Adrenal gland (tissue), 9 donors: ENCODE measurements at regions not wholly inside any gene's neighbourhood (a gene's known extent, or its start where the extent isn't known, plus 50 kb on each side); places are given as distances from the start of the nearest gene placed in this dataset.

Experiments
- DNase-seq, 7 donors: peaks; one replicate each; pipeline ENCODE4 v3.0.0-alpha.2; 2019 to 2020
- H3K27ac ChIP-seq, 5 donors: fragments of 200-600 bp; sonication (generic) in 4 of 5; 1 replicate in 3 of 5; 2 replicates in 2 of 5; pipeline versions ENCODE4 v1.5.1 to v1.8.0; 2016 to 2020; ENCODE audit warnings: mild to moderate bottlenecking in 1 of 5
- H3K27me3 ChIP-seq: fragments of 200-600 bp; 2 replicates; pipeline ENCODE4 v1.8.0; 2021
- H3K36me3 ChIP-seq, 2 donors: fragments of 200-600 bp; replicated peaks in 1 of 2; 1 replicate in 1 of 2; 2 replicates in 1 of 2; pipeline versions ENCODE4 v1.5.1 to v1.8.0; 2018 to 2022
- H3K4me1 ChIP-seq, 2 donors: fragments of 200-600 bp; replicated peaks in 1 of 2; 1 replicate in 1 of 2; 2 replicates in 1 of 2; pipeline versions ENCODE4 v1.5.1 to v1.8.0; 2018 to 2021
- H3K4me3 ChIP-seq, 4 donors: fragments of 200-600 bp; sonication (generic) in 3 of 4; one replicate each; pipeline ENCODE4 v1.5.1; 2016 to 2018
- H3K9me3 ChIP-seq, 3 donors: fragments of 200-600 bp; sonication (generic) in 1 of 3; replicated peaks in 1 of 3; 1 replicate in 2 of 3; 2 replicates in 1 of 3; pipeline versions ENCODE4 v1.5.1 to v1.8.0; 2016 to 2021
- POLR2A ChIP-seq, 2 donors: fragments of 450-650 bp; IDR thresholded peaks; one replicate each; pipeline ENCODE4 v1.6.1; 2017; ENCODE audit warnings: antibody characterized with exemption in 2 of 2, mild to moderate bottlenecking in 2 of 2, moderate library complexity in 1 of 2
- WGBS, 4 donors: extraction: QIAGEN DNeasy Blood & Tissue Kit in 2 of 4; methylation state at CpG; one replicate each; pipeline versions ENCODE4 v1.1.5 to v1.1.7; 2013 to 2017; 5-methylcytosine and 5-hydroxymethylcytosine counted together
- intact Hi-C, 2 donors: fragments of 100-400 bp; cut with DNase I; formaldehyde crosslinking; loops; one replicate each; pipeline versions ENCODE4 v1.14.1 to v1.15.0; 2022 to 2023
- TF ChIP-seq, protein P1 (sequence below), 6 experiments: fragments of 450-650 bp in 4 of 6; fragments of 200-600 bp in 2 of 6; sonication (generic) in 1 of 6; IDR thresholded peaks; 1 replicate in 5 of 6; 2 replicates in 1 of 6; pipeline versions ENCODE4 v1.5.1 to v1.8.0; 2016 to 2021; ENCODE audit warnings: antibody characterized with exemption in 6 of 6, mild to moderate bottlenecking in 2 of 6, moderate library complexity in 1 of 6
- donor health status: healthy with polysubstance abuse.
- donor health status: Bipolar disorder and iron deficiency.
- donor health status: DM: yes; HTN: yes; CAD: no.
- donor health status: DM: no; HTN: no; CAD: no.
- donor health status: DM: no; HTN: no; CAD: no.

DNA sequence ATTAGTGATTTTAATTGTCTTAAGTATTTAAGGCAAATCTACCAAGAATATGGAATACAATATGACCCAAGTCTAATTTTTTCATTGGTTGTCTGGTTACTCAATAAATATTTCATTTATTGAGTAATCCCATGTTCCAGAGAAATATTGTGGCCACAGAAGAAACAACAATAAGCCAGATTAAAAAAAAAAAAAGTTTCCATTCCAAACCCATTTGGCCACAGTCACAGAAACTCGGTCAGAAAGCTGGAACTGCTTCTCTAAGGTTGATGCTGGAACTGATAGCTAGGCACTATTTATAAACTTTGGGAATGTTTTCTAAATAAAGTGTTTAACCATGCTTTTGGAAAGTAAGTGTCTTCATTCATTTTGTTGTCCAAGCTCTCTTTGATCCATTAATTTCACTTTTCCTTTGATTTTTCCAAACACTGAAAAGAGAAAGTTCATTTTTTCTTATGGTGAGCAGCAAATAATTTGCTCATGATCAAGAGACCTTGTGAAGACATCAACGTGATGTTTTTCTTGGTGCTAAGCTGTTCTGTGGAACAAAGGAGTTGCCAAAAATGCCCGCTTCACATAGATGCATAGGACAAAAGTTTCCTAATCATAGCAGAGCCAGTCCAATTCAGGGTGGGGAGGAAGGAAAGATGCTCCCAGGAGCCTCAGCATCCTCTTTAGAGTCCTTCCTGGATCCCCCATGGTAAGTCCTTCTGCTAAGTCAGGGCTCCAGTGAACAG, 72.1 kb upstream of the CCBE1 start:
- H3K27me3 ChIP-seq, result no peaks in the 10 kb centered on the region

DNA sequence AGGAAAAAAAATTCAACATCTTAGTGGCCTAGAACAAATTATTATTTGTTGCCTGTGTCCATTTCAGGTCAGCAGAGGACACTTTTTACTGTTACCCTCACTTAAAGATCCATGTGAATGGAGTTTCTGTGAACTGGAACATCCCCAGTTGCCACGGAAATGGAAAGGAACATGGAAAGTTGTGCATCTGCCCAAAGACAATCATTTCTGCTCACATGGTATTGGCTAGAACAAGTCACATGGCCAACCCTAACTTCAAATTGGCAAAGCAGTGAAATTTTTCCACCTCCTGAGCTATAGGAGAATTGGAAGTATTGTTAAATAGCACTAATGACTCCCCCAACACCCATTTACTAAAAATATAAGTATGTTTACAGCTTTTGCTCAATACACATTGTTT, 71.2 kb upstream of the CCBE1 start:
- Histone ChIP-seq H3K4me3 (no peak overlapping the region), H3K4me1 (peaks cover 0 to 5% of the 10 kb centered on the region in 2 donors), H3K27ac (no peak overlapping the region), H3K27me3 (no peaks in the 10 kb centered on the region), H3K36me3 (no peaks in the 10 kb centered on the region), H3K9me3 (no peaks in the 10 kb centered on the region)
- WGBS, 4 donors, result 71 to 97% (median 74%) methylated on average over 1 of the region's 1 CpG
- TF ChIP-seq POLR2A (IDR thresholded peaks at IDR 0.05), result no peak
- TF ChIP-seq, protein P1, sequence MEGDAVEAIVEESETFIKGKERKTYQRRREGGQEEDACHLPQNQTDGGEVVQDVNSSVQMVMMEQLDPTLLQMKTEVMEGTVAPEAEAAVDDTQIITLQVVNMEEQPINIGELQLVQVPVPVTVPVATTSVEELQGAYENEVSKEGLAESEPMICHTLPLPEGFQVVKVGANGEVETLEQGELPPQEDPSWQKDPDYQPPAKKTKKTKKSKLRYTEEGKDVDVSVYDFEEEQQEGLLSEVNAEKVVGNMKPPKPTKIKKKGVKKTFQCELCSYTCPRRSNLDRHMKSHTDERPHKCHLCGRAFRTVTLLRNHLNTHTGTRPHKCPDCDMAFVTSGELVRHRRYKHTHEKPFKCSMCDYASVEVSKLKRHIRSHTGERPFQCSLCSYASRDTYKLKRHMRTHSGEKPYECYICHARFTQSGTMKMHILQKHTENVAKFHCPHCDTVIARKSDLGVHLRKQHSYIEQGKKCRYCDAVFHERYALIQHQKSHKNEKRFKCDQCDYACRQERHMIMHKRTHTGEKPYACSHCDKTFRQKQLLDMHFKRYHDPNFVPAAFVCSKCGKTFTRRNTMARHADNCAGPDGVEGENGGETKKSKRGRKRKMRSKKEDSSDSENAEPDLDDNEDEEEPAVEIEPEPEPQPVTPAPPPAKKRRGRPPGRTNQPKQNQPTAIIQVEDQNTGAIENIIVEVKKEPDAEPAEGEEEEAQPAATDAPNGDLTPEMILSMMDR (IDR thresholded peaks at IDR 0.05), result no peak
- intact Hi-C loops, result no loop called here
- no peak for DNase-seq

More for the DNA sequence above, 72.1 kb upstream of the CCBE1 start:
- peak in 3 of 7 donors; percentile 26 to 38 (median 29) for DNase-seq
- intact Hi-C loops, result no loop called here
- Histone ChIP-seq H3K27ac (peak overlapping the region in 2 of 5 donors; percentile 31 to 58), H3K36me3 (no peaks in the 10 kb centered on the region), H3K4me1 (peaks cover 0 to 5% of the 10 kb centered on the region in 2 donors), H3K9me3 (no peaks in the 10 kb centered on the region), H3K4me3 (no peak overlapping the region)
- WGBS, 4 donors, result 36 to 49% (median 42%) methylated on average over 3 of the region's 3 CpGs
- TF ChIP-seq, protein P1 (IDR thresholded peaks at IDR 0.05), result no peak
- no peak for TF ChIP-seq POLR2A (IDR thresholded peaks at IDR 0.05)

DNA sequence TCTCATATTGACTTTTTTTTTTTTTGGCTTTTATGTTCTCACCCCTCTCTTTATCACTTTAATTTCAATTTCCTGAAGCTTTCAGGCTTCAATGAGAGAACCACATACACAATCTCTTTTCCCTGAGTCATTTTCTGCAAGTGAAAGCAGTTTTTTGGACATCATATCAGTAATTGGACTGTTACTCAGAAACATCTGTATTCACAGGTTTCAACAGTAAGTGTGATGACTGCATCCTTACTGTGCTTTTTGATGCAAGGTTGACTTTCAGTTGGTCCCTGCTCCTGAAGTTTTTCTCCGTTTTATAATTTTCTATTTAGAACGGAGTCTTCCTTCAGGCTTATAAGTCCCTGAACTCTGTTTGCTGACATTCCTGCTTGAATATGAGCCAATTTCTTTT, 70.5 kb upstream of the CCBE1 start:
- DNase-seq, result no peak
- H3K27ac ChIP-seq, result no peak overlapping the region
- WGBS, 4 donors, result 43 to 65% (median 57%) methylated on average over 2 of the region's 2 CpGs

DNA sequence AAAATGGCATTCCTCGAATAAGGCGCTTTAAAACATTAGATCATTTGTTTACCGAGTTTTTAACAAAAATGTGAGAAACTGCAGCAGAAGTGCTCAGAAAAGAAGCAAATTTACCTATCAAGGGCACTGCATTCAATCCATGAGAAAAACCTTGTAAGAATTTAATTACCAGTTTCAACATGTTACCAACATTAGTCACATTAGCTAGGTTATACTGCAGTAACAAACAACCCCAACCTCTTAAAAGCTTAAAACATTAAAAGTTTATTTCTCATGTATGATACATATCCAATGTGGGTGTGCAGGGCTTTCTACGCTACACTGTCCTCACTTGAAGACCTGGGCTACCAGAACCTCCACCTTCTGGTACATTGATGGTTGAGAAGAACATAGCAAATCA, 68.1 kb upstream of the CCBE1 start:
- TF ChIP-seq POLR2A (IDR thresholded peaks at IDR 0.05), result no peak
- TF ChIP-seq, protein P1 (IDR thresholded peaks at IDR 0.05), result no peak
- peaks cover 8 to 13% of the 10 kb centered on the region in 2 donors for H3K4me1 ChIP-seq
- intact Hi-C loops, result no loop called here
- H3K4me3 ChIP-seq, result no peak overlapping the region
- H3K9me3 ChIP-seq, result no peaks in the 10 kb centered on the region
- no peak for DNase-seq
- WGBS, 4 donors, result 90 to 98% (median 93%) methylated on average over 4 of the region's 4 CpGs
- H3K27ac ChIP-seq, result no peak overlapping the region
- H3K27me3 ChIP-seq, result no peaks in the 10 kb centered on the region
- H3K36me3 ChIP-seq, result no peaks in the 10 kb centered on the region

More for the DNA sequence above, 70.5 kb upstream of the CCBE1 start:
- intact Hi-C loops, result no loop called here
- Histone ChIP-seq H3K4me1 (peaks cover 0 to 5% of the 10 kb centered on the region in 2 donors), H3K4me3 (no peak overlapping the region), H3K9me3 (no peaks in the 10 kb centered on the region), H3K36me3 (no peaks in the 10 kb centered on the region), H3K27me3 (no peaks in the 10 kb centered on the region)
- no peak for TF ChIP-seq POLR2A (IDR thresholded peaks at IDR 0.05)
- TF ChIP-seq, protein P1 (IDR thresholded peaks at IDR 0.05), result no peak
